ENCODE measurements at regions not wholly inside any gene's neighbourhood (a gene's known extent, or its start where the extent isn't known, plus 50 kb on each side); places are given as distances from the start of the nearest gene placed in this dataset.

DNA sequence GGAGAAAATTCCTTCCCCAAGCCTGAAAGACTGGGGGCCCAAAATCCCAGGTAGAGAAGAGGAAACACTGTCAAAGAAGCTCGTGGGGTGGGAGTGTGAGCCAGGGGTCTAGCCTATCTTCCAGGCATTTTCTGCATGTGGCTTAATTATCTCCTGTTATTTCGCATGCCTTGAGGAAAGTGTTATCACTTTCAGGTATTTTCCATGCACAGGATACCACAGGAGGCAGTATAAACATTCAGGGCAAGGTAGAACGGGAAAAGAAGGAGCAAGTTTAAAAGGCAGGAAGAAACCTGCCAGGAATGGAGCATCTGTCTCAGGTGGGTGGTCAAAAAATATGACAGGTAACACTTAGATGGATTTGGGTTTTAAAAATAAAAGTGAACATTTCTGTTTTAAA lies 575.3 kb upstream of the ZNF385D start:
- intact Hi-C loops (cut with micrococcal nuclease): no loop called here
- no peaks in the 10 kb centered on the region for H3K27me3 Mint-ChIP-seq (ENCODE audit: low read depth)
- peaks cover 2% of the 10 kb centered on the region for H3K9me3 Mint-ChIP-seq
- no peak for DNase-seq
- H3K4me3 Mint-ChIP-seq: no peak overlapping the region
- H3K27ac Mint-ChIP-seq: no peak overlapping the region
- CTCF ChIA-PET: no interaction called here
- H3K36me3 Mint-ChIP-seq (ENCODE audit: low read depth): no peaks in the 10 kb centered on the region
- H3K4me1 Mint-ChIP-seq (ENCODE audit: low read depth): no peaks in the 10 kb centered on the region

GRCh38 chr3:22334996-22335395 lies 584.0 kb upstream of the ZNF385D start:
- no peak for DNase-seq
- CTCF ChIA-PET: no interaction called here
- Mint-ChIP-seq H3K4me1 (ENCODE audit: low read depth) (no peaks in the 10 kb centered on the region), H3K36me3 (ENCODE audit: low read depth) (no peaks in the 10 kb centered on the region), H3K4me3 (no peak overlapping the region), H3K9me3 (no peaks in the 10 kb centered on the region), H3K27me3 (ENCODE audit: low read depth) (no peaks in the 10 kb centered on the region), H3K27ac (no peak overlapping the region)
- intact Hi-C loops (cut with micrococcal nuclease): no loop called here

DNA sequence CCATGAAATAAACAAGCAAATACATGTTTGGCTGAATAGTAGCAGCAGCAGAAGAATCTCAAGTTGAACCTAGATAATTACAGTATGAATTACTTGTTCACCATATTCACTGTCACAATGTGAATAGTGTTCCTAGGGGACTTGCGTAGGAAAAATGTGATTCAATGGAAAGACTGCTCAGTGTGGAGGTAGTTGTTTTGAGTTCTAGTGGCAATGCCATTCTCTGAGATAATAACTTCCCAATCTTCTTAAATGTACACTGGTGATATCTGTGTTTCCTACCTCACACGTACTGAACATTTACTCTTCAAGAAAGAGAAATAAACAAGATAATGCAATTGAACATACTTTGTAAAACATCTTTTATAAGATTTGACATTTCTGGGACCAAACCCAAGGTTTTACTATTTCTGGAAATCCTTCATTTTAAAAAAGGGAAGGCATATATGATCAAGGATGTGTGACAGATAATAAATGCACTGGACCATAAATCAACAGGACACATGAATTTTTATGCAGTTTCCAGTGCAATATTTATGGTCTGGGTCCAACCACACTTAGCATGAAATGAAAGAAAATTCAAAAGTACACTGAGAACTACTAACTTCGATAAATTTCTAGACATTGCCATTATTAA lies 598.3 kb upstream of the ZNF385D start:
- no peak overlapping the region for H3K27ac Mint-ChIP-seq
- peaks cover 3% of the 10 kb centered on the region for H3K9me3 Mint-ChIP-seq
- H3K4me3 Mint-ChIP-seq: no peak overlapping the region
- DNase-seq: no peak
- H3K27me3 Mint-ChIP-seq (ENCODE audit: low read depth): no peaks in the 10 kb centered on the region
- H3K4me1 Mint-ChIP-seq (ENCODE audit: low read depth): no peaks in the 10 kb centered on the region
- intact Hi-C loops (cut with micrococcal nuclease): no loop called here
- CTCF ChIA-PET: no interaction called here
- H3K36me3 Mint-ChIP-seq (ENCODE audit: low read depth): no peaks in the 10 kb centered on the region

- CTCF ChIA-PET: no interaction called here
- H3K36me3 Mint-ChIP-seq (ENCODE audit: low read depth): no peaks in the 10 kb centered on the region
- no peak overlapping the region for H3K4me3 Mint-ChIP-seq
- H3K27me3 Mint-ChIP-seq (ENCODE audit: low read depth): no peaks in the 10 kb centered on the region
- DNase-seq: no peak
- no peaks in the 10 kb centered on the region for H3K4me1 Mint-ChIP-seq (ENCODE audit: low read depth)
- H3K9me3 Mint-ChIP-seq: peaks cover 3% of the 10 kb centered on the region
- H3K27ac Mint-ChIP-seq: no peak overlapping the region
- intact Hi-C loops (cut with micrococcal nuclease): no loop called here
Observed at GRCh38 chr3:22351806-22352205, 600.8 kb upstream of the ZNF385D start.

DNA sequence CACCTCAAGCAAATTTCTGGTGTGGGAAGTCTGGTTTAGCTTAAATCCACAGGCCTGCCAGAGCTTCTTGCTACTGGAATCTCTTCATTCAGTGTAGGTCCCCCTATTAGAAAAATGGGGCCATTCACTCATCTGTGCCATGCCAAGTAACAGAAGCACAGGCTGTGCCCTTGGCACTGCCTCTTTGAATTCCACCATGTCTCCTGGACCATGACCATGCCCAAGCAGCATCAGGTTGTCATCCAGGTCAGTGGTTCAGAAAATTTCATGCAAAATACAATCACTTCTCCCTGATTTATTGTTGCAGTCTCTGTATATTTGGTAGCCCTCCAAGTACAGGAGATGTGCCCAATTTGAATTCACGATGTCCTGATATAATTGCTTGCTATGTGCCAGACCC lies 602.1 kb upstream of the ZNF385D start:
- Mint-ChIP-seq H3K27ac (no peak overlapping the region), H3K4me1 (ENCODE audit: low read depth) (no peaks in the 10 kb centered on the region), H3K4me3 (no peak overlapping the region), H3K36me3 (ENCODE audit: low read depth) (no peaks in the 10 kb centered on the region), H3K27me3 (ENCODE audit: low read depth) (no peaks in the 10 kb centered on the region), H3K9me3 (peaks cover 3% of the 10 kb centered on the region)
- intact Hi-C loops (cut with micrococcal nuclease): no loop called here
- CTCF ChIA-PET: no interaction called here
- DNase-seq: no peak

DNA sequence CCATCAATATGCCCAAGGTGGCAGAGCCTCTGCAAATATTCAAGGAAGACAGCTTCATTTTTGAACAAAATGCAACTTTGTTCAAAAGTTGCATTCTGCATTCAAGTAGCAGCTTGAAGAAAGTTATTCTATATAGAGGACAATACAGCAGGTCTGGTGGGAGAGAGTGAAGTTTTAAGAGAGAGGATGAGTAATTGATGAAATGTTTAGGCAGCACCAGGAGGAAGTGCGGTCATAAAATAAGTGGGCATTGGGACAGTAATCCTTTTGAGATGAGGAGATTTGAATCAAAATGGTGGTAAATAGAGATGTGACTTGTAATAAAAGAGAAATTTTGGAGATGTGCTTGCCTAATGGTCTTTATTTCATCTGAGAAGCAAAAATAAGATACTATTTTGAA lies 607.3 kb upstream of the ZNF385D start:
- Mint-ChIP-seq H3K9me3 (peaks cover 4% of the 10 kb centered on the region), H3K36me3 (ENCODE audit: low read depth) (no peaks in the 10 kb centered on the region), H3K27ac (no peak overlapping the region), H3K4me1 (ENCODE audit: low read depth) (no peaks in the 10 kb centered on the region), H3K27me3 (ENCODE audit: low read depth) (no peaks in the 10 kb centered on the region), H3K4me3 (no peak overlapping the region)
- CTCF ChIA-PET: no interaction called here
- intact Hi-C loops (cut with micrococcal nuclease): no loop called here
- no peak for DNase-seq

GRCh38 chr3:22360164-22360563 lies 609.2 kb upstream of the ZNF385D start:
- Mint-ChIP-seq H3K4me3 (no peak overlapping the region), H3K27ac (no peak overlapping the region), H3K27me3 (ENCODE audit: low read depth) (no peaks in the 10 kb centered on the region), H3K36me3 (ENCODE audit: low read depth) (no peaks in the 10 kb centered on the region), H3K9me3 (peaks cover 2% of the 10 kb centered on the region), H3K4me1 (ENCODE audit: low read depth) (no peaks in the 10 kb centered on the region)
- DNase-seq: no peak
- intact Hi-C loops (cut with micrococcal nuclease): no loop called here
- CTCF ChIA-PET: no interaction called here

DNA sequence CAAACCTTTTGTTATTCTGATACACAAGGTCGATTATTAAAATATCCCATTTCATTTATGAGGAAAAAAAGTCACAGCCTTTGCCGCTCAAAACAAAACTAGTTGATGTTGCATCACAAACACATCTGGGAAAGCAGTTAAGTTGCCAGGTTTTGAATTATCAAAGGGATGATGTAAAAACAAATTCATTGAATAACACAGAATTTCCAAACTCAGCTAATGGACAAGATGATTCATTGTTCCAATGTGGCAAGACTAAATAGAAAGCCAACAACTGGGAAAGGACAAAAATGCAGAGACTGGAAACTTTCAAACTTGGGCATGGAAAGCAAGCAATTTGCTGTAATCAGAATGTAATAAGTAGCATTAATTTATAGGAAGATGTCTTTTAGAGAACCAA lies 610.0 kb upstream of the ZNF385D start:
- intact Hi-C loops (cut with micrococcal nuclease): no loop called here
- Mint-ChIP-seq H3K27me3 (ENCODE audit: low read depth) (no peaks in the 10 kb centered on the region), H3K4me3 (no peak overlapping the region), H3K27ac (no peak overlapping the region), H3K4me1 (ENCODE audit: low read depth) (no peaks in the 10 kb centered on the region), H3K9me3 (peaks cover 2% of the 10 kb centered on the region), H3K36me3 (ENCODE audit: low read depth) (no peaks in the 10 kb centered on the region)
- CTCF ChIA-PET: no interaction called here
- DNase-seq: no peak

DNA sequence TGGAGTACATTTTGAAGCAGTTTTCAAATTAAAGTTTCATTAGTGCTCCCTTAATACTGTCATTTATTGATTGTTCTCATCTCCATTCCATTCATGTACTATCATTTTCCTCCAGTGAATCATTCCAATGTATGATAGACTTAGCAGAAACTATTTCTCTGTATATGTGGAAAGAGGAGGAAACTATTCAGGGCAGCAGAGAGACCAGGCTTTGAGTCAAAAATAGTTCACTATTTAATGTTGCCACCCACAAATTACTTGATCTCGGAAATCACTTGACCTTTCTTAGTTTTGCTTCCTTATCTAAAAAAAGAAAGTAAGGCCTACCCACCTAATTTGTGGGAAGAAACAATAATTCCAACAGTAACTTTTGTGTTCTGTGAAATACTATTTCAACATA lies 610.5 kb upstream of the ZNF385D start:
- DNase-seq: no peak
- H3K36me3 Mint-ChIP-seq (ENCODE audit: low read depth): no peaks in the 10 kb centered on the region
- CTCF ChIA-PET: no interaction called here
- H3K9me3 Mint-ChIP-seq: peaks cover 2% of the 10 kb centered on the region
- H3K4me3 Mint-ChIP-seq: no peak overlapping the region
- H3K27me3 Mint-ChIP-seq (ENCODE audit: low read depth): no peaks in the 10 kb centered on the region
- intact Hi-C loops (cut with micrococcal nuclease): no loop called here
- H3K27ac Mint-ChIP-seq: no peak overlapping the region
- no peaks in the 10 kb centered on the region for H3K4me1 Mint-ChIP-seq (ENCODE audit: low read depth)

- intact Hi-C loops (cut with micrococcal nuclease): no loop called here
- Mint-ChIP-seq H3K36me3 (ENCODE audit: low read depth) (no peaks in the 10 kb centered on the region), H3K9me3 (peaks cover 2% of the 10 kb centered on the region), H3K27ac (no peak overlapping the region), H3K4me1 (ENCODE audit: low read depth) (no peaks in the 10 kb centered on the region), H3K4me3 (no peak overlapping the region), H3K27me3 (ENCODE audit: low read depth) (no peaks in the 10 kb centered on the region)
- CTCF ChIA-PET: no interaction called here
- DNase-seq: no peak
Observed at GRCh38 chr3:22364851-22365250, 613.8 kb upstream of the ZNF385D start.

DNA sequence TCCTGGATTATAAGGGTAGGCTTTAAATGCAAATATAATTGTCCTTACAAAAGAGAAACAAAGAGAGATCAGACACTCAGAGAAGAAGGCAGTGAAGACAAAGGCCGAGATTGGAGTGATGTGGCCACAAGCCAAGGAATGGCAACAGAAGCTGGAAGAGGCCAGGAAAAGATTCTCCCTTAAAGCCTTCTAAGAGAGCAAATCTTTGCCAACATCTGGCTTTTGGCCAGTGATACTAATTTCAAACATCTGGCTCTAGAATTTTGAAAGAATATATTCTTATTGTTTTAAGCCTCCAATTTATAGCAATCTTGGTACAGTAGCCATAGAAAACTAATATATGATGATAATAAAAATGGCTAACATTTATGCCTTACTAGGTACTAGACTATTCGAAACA lies 615.8 kb upstream of the ZNF385D start:
- peaks cover 3% of the 10 kb centered on the region for H3K4me1 Mint-ChIP-seq (ENCODE audit: low read depth)
- H3K36me3 Mint-ChIP-seq (ENCODE audit: low read depth): no peaks in the 10 kb centered on the region
- peaks cover 2% of the 10 kb centered on the region for H3K9me3 Mint-ChIP-seq
- H3K27ac Mint-ChIP-seq: no peak overlapping the region
- CTCF ChIA-PET: no interaction called here
- H3K27me3 Mint-ChIP-seq (ENCODE audit: low read depth): peaks cover 12% of the 10 kb centered on the region
- no peak overlapping the region for H3K4me3 Mint-ChIP-seq
- intact Hi-C loops (cut with micrococcal nuclease): no loop called here
- no peak for DNase-seq

- no peak overlapping the region for H3K4me3 Mint-ChIP-seq
- intact Hi-C loops (cut with micrococcal nuclease): no loop called here
- no peak for DNase-seq
- CTCF ChIA-PET: no interaction called here
- peaks cover 5% of the 10 kb centered on the region for H3K4me1 Mint-ChIP-seq (ENCODE audit: low read depth)
- H3K36me3 Mint-ChIP-seq (ENCODE audit: low read depth): no peaks in the 10 kb centered on the region
- peaks cover 31% of the 10 kb centered on the region for H3K27me3 Mint-ChIP-seq (ENCODE audit: low read depth)
- no peak overlapping the region for H3K27ac Mint-ChIP-seq
- peaks cover 2% of the 10 kb centered on the region for H3K9me3 Mint-ChIP-seq
Observed at GRCh38 chr3:22371036-22371435, 620.0 kb upstream of the ZNF385D start.

DNA sequence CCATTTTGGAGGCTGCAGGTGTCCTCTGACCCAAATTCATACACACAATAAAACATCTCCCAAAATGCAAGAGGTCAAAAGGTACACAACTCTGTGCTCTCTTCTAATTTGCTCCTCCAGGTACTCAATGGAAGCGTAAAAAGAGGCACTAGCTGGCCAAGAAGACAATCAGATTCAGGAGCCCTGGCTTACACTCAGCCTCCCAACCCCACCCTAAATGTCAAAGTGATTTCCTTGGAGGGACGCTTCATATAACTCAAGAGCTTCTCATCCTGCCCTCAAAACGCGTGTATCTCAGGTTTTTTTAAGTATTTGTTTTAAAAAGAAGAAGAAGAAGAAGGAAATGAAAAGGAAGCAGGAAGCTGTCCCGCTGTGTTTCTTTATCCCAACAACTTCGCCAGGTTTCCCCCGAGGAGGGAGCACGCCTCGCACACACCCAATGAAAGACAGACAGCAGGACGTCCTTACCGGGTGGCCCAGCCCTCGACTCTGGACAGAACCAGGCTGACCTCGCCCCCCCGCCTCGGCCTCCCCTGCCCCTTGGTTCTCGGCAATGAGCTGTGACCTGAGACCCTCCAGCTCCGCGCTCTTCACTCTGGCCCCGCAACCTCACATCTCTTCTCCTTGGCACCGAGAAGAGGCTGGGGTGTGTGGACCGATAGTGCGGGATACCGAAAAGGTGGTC lies 620.7 kb upstream of the ZNF385D start:
- DNase-seq: no peak
- intact Hi-C loops (cut with micrococcal nuclease): no loop called here
- Mint-ChIP-seq H3K27me3 (ENCODE audit: low read depth) (peaks cover 31% of the 10 kb centered on the region), H3K27ac (no peak overlapping the region), H3K4me1 (ENCODE audit: low read depth) (peaks cover 5% of the 10 kb centered on the region), H3K36me3 (ENCODE audit: low read depth) (no peaks in the 10 kb centered on the region), H3K4me3 (no peak overlapping the region), H3K9me3 (peaks cover 2% of the 10 kb centered on the region)
- CTCF ChIA-PET: no interaction called here
